Activated CD4-positive, alpha-beta T cell treated with anti-CD3 and anti-CD28 coated beads, Interleukin-2, amount 50 U/mL, for 1 hour (primary cell): ENCODE measurements at regions not wholly inside any gene's neighbourhood (a gene's known extent, or its start where the extent isn't known, plus 50 kb on each side); places are given as distances from the start of the nearest gene placed in this dataset.
A peak's percentile ranks its signal among the peaks of the same experiment; 100 is the strongest.

Source experiments
- DNase-seq: peaks from one replicate; pipeline ENCODE4 v3.0.0-alpha.2; 2020

DNA sequence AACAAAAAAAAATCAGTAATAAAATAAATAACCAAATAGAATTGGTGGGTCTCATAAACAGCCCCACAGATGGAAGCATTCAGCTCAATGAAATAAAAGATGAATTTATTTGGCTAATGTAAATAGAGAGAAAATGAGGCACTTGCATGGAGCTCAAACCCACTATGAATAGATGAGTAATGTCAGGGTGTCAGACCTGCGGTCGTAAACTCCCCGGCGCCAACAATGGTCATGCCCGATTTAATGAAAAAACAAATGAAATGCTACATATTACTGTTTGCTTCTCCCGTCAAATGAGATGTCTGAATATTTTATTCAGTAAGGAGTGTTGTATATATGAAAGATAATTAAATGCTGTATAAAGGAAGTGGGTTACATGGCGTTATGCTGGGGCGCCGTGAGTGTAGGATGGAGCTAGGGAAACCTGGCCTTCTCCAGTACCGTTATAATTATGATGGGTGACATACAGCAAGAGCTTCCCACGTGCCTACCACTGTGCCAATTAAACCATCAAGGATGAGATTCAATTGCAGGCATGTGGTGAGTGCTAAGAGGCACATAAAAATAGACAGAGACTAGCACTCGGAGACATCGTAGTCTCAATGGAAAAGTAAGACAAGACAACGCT lies 648.1 kb downstream of the BCL11B start:
- DNase-seq: no peak

DNA sequence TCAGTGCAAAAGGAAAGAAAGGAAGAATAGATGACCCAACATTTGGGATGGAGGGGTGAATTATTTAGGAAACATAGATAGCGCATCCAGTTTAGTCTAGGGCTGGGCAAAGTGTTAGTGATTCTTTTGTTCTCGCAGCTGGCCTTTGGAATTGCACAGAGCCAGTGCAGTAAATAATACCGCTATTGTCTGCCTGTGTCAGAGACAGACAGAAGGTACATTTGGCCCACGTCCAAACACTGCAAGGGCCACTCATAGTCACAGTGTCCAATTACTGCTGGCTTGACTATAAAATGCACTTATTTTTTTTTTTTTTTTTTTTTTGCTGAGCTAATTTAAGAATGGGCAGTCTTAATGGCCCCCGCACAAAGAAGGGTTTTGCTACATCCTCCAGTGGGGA lies 638.6 kb downstream of the BCL11B start:
- no peak for DNase-seq

DNA sequence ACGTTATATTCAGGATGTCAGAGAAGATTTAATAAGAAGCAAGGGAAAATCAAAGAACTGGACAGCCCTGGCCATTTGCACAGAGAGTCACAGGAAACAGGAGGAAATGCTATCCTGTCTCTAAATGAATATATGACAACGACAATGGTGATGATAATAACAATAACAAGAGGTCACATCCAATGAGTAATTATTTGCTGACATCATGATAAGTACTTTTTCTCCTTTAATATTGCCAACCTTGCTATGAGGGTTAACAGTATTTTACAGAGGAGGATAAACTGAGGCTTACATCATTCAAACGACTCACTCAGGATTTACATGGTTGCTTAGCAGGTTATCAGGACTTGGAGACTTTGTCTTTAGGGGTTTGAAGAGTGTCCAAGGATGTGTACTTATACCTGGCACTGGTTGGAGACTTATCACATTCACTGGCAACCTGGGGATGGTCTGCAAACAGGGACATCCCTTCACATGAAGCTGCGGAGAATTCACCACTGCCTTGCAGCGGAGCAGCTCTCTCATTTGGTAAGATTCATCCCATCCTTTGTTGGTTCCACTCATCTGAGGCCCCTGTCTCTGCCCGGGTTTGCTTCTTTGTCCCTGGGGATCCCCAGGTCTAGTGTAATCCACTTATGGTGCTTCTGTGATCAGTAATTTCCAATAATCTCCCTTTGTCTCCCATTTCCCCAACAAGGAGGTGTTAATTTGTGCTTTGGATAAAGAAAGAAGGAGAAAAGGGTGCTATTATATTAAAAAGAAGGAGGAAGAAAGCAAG lies 637.8 kb downstream of the BCL11B start:
- DNase-seq: no peak

DNA sequence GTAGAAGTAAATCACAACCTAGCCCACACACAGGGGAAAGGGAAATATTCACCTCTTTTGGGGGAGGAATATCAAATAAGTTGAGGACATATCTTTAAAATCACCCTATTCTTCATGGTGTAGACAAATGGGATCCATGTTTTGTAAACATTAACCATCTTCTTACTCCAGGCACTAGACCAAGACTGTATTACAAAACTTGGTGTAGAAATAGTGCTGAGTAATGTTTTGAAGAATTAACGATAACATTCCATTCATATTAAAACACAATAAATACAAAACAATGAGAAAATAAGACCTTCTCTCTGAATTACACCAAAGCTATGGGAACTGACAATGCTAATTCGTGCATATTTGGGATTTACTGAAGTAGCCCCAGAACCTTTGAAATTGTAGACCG lies 633.6 kb downstream of the BCL11B start:
- DNase-seq: no peak

DNA sequence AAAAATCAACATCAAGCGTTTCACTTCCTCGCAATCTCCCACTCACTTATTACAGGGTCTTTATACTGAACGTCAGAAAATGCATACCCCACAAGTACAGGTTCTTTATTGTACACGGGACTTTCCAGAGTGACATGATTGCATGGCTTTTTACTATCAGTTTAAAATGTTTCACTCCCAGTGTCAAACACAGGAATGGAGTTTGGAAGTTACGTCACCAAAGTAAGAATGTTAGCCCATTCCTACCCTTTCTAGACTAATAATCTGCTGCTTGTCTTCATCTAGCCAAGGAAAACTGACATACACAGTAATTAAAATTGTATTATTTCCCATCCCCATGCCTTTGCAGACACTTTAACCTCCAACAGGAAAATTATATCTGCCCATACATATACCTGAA lies 624.2 kb downstream of the BCL11B start:
- no peak for DNase-seq

DNA sequence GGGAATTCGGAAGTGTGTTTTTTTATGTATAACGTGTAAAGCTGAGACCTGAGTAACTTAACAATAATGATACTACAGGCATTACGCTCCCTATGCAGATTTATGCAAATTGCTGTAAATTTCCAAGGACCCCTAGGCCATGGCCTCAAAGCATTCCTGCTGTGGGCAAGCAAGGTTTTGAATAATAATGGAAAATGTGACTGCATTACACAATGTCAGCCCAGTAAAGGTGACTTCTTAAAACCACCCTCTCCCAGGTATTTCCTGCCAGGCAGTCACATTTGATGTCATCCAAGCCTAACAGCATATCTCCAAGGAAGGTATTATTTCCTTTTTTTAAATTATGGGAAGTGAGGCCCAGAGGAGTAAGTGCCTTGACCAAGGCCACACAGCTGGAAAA lies 621.0 kb downstream of the BCL11B start:
- no peak for DNase-seq

DNA sequence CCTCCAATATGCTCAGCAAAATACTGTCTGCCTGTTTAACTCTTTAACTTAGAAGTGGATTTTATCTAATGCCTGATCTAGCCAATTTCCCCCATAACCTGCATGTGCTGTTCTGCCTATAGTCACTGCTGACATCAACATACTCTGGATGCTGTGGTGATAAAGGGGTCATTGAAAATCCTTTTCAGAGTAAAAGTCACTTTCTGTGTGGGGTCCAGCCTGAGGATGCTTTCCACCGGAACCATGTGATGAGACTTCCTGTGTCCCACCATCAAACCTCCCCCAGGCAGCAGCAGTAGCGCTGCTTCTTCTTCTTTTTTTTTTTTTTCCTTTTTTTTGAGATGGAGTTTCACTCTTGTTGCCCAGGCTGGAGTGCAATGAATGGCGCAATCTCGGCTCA lies 607.0 kb downstream of the BCL11B start:
- DNase-seq: no peak

DNA sequence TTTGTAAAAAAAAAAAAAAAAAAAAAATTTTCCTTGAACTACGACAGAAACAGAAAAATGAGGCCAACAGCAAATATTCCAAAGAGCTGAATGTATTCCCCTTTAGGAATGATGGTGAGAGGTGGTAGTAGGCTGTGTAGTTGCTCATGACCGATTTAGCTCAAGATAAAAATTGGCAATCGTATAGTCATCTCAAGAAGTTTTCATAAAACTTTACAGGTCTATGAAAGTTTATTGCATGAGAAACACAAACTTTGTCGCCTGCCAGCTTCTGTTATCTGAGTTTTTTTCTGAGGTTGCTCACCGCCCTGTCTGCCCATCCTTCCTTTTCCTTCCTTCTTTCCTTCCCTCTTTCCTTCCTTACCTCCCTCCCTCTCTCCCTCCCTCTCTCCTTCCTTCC lies 605.5 kb downstream of the BCL11B start:
- DNase-seq: no peak

DNA sequence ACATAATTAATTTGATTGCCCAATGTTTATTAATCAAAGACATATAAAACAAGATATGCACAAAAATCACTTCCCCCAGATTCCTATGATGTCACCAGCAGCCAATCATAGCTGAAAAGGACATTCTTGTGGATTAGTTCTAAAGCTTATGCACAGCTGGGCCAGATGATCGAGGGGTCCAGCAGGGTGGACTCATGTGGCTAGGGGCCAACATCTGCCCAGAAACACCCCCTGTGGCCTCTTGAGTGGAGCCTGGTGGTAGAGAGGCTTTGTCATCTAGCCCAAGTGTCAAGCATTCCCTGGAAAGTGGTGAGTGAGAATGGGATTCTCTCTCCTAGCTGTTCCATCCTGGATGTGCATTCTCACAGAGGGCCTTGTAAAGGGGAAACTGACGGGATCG lies 590.0 kb downstream of the BCL11B start:
- no peak for DNase-seq

DNA sequence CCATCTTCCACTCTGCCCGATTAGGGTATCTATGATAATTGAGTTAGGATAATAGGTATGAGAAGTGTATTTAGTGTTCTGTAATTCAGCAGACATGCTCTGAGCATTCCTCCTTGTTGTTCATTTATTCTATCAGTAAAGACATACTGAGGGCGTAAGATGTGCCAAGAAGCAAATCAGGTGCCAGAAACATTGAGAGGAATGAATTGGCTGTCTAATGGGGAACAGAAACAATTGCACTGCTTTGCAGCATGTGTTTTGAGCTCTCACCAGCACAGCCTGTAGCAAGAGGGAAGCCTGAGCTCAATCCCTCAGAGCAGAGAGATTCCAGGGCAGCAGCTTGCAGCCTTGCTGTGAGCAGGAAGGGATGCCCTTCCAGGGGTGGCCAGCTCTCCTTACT lies 589.3 kb downstream of the BCL11B start:
- no peak for DNase-seq

DNA sequence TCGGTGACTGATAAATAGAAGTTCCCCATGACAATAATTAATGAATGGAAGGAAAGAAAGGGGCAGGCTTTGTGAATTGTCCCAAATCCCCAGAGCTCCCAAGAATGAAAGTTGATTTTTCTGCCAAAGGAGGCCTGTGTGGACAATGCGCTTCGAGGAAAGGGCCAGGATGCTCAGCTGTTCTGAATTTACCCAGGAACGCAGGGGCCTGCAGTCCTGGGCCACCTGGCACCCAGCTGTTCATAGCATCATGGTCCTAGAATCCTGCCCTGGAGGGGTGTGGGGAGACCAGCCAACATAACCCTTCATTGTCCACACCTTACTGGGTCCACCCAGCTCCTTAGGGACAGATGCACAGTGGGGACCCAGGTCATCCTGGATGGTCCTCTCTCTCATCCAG lies 587.5 kb downstream of the BCL11B start:
- DNase-seq: no peak

DNA sequence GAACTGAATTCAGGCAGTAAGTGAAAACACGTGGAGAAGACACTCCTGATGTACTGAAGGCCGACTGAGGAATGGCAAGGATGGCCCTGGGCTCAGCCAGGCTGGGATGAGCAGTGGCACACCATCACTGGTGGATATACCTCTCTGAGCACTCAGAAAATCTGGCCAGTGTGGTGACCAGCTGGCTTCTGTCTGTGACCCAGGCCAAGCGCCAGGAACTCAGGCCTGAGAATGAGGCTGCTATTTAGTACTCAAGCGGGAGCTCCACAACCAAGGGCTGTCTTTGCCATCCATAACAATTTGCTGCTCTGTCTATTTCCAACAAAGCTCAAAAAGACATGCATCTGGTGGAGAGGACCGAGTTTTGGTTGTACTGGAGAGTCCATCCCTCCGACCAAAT lies 586.3 kb downstream of the BCL11B start:
- DNase-seq: no peak

DNA sequence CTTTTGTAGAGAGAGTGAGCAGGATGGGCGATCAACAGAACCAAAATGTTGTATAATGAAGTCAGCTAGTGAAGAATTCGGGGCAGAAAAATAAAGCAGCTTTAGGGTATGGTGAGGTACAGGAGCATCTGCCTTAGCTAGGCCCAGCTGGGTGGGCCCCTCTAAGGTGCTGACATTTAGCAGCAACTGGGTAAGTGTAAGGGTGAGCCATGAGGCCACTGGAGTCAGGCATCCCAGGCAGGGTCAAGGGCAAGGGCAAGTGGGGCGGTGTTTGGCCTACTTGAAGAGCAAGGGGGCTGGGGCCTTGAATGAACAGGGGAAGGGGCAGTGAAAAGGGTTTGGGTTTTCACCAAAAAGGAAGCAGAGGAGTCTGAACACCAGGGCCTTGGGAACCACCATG lies 583.6 kb downstream of the BCL11B start:
- no peak for DNase-seq

DNA sequence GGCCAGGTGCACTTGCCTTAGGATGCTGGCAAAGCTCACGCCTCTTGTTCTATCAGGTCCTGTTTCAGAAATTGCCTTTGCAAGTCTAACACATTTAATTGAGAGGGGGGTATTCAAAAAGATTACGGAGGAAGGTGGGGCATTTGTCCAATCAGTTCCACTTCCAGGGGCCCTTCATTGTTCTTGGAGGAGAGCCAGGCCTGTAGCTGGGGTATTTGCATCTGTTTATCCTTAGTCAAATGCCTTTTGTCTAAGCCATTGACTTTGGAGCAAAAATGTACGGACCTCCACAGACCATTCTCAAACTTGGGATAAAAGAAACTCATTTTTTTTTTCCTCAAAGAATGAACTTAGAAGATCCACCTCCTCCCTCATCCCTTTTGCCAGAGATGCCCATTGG lies 582.0 kb downstream of the BCL11B start:
- DNase-seq: no peak

DNA sequence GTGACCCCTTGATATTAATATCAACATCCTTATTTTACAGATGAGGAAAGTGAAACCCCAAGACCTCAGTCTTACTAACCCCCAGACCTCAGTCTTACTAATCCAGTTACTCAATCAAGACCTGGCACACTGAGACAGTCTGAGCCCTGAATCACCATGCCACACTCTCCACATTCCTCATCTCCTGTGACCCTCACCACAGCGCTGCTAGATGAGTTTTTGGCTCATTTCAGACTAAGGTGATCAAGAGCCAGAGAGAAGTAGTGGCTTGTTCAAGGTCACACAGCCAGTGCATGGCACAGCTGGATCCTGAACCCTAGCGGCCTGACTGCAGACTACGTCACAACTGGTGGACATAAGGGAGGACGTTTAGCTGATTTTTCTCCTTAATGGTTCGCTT lies 579.2 kb downstream of the BCL11B start:
- no peak for DNase-seq

DNA sequence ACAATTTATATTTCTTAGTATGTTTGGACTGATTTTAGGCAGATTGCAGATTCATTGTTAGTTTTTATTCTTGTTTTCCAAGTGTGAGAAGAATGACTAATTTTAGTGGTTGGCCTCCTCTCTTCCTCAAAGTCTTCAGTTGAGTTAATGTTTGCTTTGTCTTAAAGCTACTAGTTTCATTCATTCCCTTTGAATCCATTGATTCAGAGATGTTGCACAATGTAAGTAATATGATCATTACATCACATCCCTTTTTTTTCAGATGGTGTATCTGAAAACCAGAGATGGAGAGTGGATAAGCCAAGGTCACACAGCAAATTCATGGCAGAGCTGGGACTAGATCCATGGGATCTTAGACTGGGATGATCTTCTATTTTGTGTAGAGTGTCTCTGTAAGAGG lies 577.5 kb downstream of the BCL11B start:
- DNase-seq: no peak

DNA sequence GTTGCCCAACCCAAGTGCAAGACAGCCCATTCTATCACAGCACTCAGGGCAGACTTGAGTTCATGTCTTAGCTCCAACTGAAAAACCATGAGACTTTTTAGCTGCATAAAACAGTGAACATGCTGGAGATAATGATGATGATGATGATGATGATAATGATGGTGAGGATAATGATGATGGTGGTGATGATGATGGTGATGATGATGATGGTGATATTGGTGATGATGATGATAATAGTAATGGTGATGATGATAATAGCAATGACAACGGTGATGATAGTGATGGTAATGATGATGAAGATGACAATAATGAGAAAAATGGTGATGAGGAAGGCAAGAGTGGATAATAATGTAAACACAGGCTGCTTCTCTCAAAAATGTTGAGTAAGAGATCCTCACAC lies 576.2 kb downstream of the BCL11B start:
- no peak for DNase-seq

DNA sequence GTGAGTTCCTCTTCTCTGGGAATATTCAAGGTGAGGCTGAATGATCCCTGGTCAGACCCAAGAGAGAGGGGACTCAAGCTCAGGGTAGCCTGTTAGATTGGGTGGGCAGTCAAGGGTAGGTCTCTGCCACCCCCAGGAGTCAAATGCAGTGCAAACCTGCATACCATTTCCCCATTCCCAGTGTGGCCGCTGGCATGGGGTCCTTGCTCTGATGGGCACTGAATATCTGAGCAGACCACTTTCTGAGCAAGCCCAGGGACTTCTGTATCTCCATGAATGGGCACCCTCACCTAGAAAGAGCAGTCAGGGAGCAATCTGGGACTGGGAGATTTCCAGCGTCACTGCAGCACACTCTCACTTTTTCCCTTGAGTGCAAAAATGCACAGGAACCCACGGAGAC lies 573.7 kb downstream of the BCL11B start:
- no peak for DNase-seq

DNA sequence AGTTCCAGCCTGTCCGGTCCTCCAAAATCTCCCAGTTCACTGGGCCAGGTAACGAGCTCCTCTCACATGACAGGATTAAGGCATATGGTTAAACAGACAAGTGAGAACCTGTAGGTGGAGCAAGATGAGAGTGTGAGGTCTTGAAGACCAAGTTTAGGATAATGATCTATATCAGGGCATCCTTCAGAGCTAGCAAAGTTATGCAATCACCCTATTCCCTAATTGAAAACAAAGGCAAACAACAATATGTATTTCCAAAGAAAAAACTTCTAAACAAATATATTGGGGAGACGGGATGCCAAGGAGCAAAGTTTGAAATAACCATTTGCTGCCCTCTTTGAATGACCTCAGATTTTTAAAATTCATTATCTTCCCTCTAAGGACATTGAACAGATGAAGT lies 571.2 kb downstream of the BCL11B start:
- DNase-seq: no peak

DNA sequence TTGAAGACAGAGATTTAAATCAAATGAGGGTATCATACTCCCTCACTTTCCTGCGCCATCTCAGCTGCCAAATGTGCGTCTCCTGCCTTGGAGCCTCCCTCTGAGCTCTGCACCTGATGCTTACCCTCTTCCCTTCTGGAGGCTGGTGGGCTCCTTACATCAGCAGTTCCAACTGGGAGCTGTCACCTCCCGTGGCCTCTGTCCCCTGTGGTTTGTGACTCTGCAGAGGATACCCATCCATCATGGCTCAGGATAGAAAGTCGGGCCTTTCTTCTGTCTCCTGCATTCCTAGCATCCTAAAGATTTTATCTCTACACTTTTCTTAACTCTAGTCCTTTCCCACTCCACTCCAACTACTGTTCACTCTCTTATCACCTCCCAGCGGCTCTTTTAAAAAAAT lies 570.6 kb downstream of the BCL11B start:
- DNase-seq: no peak

DNA sequence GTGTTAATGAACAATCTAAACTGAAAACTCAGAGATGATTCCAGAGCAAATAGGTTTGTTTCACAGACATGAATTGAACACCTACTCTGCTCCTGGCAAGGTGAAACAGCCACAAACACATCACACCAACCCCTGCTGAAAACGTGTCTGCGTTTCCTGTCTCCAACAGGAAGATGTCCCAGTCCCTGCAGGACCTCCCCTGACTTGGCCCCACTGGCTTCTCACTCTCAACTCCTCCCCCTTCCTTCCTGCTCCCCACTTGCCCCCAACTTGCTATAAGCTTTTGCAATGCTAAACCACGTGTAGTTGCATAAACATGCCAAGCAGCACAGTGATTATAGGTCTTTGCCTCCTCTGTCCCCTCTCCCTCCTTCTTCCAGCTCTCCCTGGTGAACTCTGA lies 567.6 kb downstream of the BCL11B start:
- DNase-seq: peak; percentile 4

DNA sequence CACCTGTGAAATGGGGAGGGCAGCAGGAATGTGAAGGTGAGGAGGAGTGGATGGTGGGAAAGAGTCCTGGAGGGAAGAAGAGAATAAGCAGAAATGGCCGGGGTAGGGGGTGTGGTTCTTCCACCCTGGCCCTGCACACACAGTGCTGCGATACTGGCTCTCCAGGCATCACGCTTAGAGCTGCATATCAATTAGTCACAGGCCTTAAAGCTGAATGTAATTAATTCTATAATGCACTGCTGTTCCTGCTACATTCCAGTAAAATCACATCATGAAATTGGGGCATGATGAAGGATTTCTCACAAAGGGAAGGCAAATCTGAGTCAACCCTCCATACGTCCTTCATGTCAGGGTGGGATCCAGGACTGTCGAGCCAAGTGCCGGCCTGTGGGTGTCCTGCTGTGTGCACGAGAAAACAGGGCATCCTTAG lies 566.1 kb downstream of the BCL11B start:
- DNase-seq: no peak

DNA sequence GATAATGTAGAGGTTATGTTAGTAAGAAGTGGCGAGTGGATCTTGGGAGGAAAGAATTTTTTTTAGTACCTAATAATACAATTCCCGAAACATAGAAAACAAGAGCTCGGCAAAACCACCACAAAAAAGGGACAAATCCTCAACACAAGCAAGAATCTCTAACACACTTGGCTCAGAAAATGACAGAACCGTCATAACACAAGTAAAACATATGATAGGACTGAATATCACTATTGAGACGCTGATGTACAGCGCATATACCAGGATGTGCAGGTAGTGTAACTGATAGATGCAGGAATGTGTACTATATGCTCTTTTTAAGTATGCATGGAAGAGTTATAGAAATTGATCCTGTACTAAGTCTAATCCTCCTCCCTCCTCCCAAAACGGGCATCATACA lies 564.5 kb downstream of the BCL11B start:
- DNase-seq: no peak

DNA sequence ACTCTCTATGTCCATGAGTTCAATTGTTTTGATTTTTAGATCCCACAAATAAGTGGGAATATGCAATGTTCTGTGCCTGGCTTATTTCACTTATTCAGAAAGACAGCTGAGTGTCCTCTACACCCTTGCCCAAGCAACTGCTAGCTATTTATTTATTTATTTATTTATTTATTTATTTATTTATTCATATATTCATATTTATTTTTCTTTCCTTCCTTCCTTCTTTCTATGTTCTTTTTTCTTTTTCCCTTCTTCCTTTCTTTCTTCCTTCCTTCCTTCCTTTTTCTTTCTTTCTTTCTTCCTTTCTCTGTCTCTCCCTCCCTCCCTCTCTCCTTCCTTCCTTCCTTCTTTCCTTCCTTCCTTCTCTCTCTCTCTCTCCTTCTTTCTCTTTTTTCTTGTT lies 563.4 kb downstream of the BCL11B start:
- no peak for DNase-seq

DNA sequence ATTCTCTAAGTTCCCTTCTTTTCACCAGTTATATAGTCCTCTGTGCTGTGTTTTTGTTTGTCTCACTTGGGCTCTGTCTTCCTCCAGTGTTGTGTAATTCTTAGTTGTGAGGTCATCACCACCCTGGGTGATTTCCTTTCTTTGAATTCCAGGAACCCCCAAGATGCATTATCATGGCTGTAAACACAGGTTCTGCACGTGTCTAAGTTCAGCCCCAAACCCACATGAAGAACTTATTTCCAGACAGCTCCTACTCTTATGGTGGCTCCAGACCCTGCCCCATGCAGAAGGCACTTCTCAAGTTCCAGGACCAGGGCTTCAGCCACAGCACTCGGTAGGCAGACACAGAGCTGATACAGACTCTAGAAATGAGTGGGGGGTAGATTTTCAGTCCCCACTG lies 560.5 kb downstream of the BCL11B start:
- DNase-seq: no peak
